ENCODE measurements at regions not wholly inside any gene's neighbourhood (a gene's known extent, or its start where the extent isn't known, plus 50 kb on each side); places are given as distances from the start of the nearest gene placed in this dataset.

DNA sequence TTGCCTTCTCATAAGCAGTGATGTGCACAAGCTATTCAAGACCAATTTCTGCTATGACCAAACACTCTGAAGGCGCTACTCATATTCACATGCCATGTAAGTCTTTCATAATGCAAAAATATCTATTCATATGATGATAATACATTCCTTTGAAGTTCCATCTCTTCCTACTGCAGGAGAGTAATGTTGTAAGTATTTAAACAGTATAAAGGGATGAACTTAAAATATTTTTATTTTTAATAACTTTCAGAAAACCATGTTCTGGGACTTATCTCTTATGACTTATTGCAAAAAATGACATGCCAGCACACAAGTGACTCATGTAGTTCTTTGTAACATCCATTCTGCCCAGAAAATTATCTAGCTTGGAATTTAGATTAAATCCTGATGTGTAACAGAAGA lies 376.4 kb downstream of the KCTD16 start:
- H3K14ac ChIP-seq (ENCODE audit: low read length), result no peak overlapping the region
- H4K91ac ChIP-seq (ENCODE audit: low read depth, low read length), result no peak overlapping the region
- H3K4me1 ChIP-seq (ENCODE audit: control insufficient read depth in 1 of 2, insufficient read depth in 2 of 2, low read length in 2 of 2), result no peaks in the 10 kb centered on the region
- no peak overlapping the region for H2BK120ac ChIP-seq (ENCODE audit: insufficient read depth, low read length, poor library complexity)
- no peak overlapping the region for H3K4ac ChIP-seq (ENCODE audit: low read depth, low read length)
- DNase-seq, result peak; percentile 11 to 39
- H4K8ac ChIP-seq (ENCODE audit: low read depth, low read length), result no peak overlapping the region
- no peak overlapping the region for H4K12ac ChIP-seq (ENCODE audit: low read depth, low read length)
- no peak overlapping the region for H2BK5ac ChIP-seq (ENCODE audit: low read depth, low read length, poor library complexity)
- no peak overlapping the region for H3K27ac ChIP-seq (ENCODE audit: low read depth, low read length)
- no peaks in the 10 kb centered on the region for H3K79me2 ChIP-seq (ENCODE audit: control insufficient read depth, insufficient read depth, low read length, poor library complexity)
- no CpG with 5 or more reads among the region's 1 CpG for WGBS (ENCODE audit: extremely low coverage, insufficient coverage, insufficient read length)
- no peak overlapping the region for H2AFZ ChIP-seq (ENCODE audit: insufficient read depth, low read length, poor library complexity)
- no peaks in the 10 kb centered on the region for H3K9me3 ChIP-seq (ENCODE audit: insufficient read depth, low read depth, low read length)
- no peak overlapping the region for H3K23ac ChIP-seq (ENCODE audit: low read length)
- H3K18ac ChIP-seq (ENCODE audit: low read length), result no peak overlapping the region
- H3K79me1 ChIP-seq (ENCODE audit: low read length), result no peaks in the 10 kb centered on the region
- no peak overlapping the region for H2AK5ac ChIP-seq (ENCODE audit: low read length)
- H3K9ac ChIP-seq (ENCODE audit: low read length), result no peak overlapping the region
- H3K4me3 ChIP-seq (ENCODE audit: low read depth, low read length), result no peak overlapping the region
- no peaks in the 10 kb centered on the region for H3K27me3 ChIP-seq (ENCODE audit: insufficient read depth, low read length)
- H3K4me2 ChIP-seq (ENCODE audit: low read length), result no peak overlapping the region
- no peaks in the 10 kb centered on the region for H3K36me3 ChIP-seq (ENCODE audit: control insufficient read depth in 1 of 2, insufficient read depth in 2 of 2, low read length in 2 of 2)
- no peak overlapping the region for H2BK12ac ChIP-seq (ENCODE audit: low read length)

DNA sequence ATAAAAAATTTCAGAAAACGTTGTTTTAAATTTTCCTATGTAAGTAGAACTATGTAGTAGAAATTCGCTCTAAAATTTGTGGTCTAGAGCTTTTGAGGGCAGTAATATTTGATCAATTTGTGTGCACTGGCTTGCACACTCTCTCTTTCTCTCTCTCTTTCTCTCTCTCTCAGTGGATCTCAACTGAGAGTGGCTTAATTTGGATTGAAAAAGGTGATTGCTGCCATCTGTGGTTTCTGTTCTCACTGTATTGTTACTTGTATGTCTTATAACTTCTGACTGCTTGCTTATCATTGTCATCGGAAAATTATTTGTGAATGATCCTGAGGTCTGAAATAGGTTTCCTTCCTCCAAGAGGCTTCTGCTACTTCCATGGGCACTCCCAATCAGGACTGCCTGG lies 368.2 kb downstream of the KCTD16 start:
- DNase-seq, result no peak
- Histone ChIP-seq H3K23ac (ENCODE audit: low read length) (no peak overlapping the region), H3K18ac (ENCODE audit: low read length) (no peak overlapping the region), H2BK120ac (ENCODE audit: insufficient read depth, low read length, poor library complexity) (no peak overlapping the region), H3K4me3 (ENCODE audit: low read depth, low read length) (no peak overlapping the region), H4K8ac (ENCODE audit: low read depth, low read length) (no peak overlapping the region), H3K4me2 (ENCODE audit: low read length) (no peak overlapping the region), H3K79me2 (ENCODE audit: control insufficient read depth, insufficient read depth, low read length, poor library complexity) (no peaks in the 10 kb centered on the region), H4K91ac (ENCODE audit: low read depth, low read length) (no peak overlapping the region), H3K36me3 (ENCODE audit: control insufficient read depth in 1 of 2, insufficient read depth in 2 of 2, low read length in 2 of 2) (no peaks in the 10 kb centered on the region), H3K79me1 (ENCODE audit: low read length) (no peaks in the 10 kb centered on the region), H3K27me3 (ENCODE audit: insufficient read depth, low read length) (no peaks in the 10 kb centered on the region), H3K9me3 (ENCODE audit: insufficient read depth, low read depth, low read length) (no peaks in the 10 kb centered on the region), H2AK5ac (ENCODE audit: low read length) (no peak overlapping the region), H3K4me1 (ENCODE audit: control insufficient read depth in 1 of 2, insufficient read depth in 2 of 2, low read length in 2 of 2) (no peaks in the 10 kb centered on the region), H3K14ac (ENCODE audit: low read length) (no peak overlapping the region), H2BK12ac (ENCODE audit: low read length) (no peak overlapping the region), H3K9ac (ENCODE audit: low read length) (no peak overlapping the region), H4K12ac (ENCODE audit: low read depth, low read length) (no peak overlapping the region), H2BK5ac (ENCODE audit: low read depth, low read length, poor library complexity) (no peak overlapping the region), H3K27ac (ENCODE audit: low read depth, low read length) (no peak overlapping the region), H3K4ac (ENCODE audit: low read depth, low read length) (no peak overlapping the region), H2AFZ (ENCODE audit: insufficient read depth, low read length, poor library complexity) (no peak overlapping the region)
- no CpG with 5 or more reads among the region's 3 CpGs for WGBS (ENCODE audit: extremely low coverage, insufficient coverage, insufficient read length)

Data from trophoblast cell (in vitro differentiated cells and primary cell).